Astrocyte of the spinal cord (primary cell): ENCODE measurements at regions not wholly inside any gene's neighbourhood (a gene's known extent, or its start where the extent isn't known, plus 50 kb on each side); places are given as distances from the start of the nearest gene placed in this dataset.

Experiments used
- DNase-seq: peaks from one replicate; pipeline ENCODE4 v3.0.0; 2011; ENCODE audit warnings: low read depth, low spot score
- H3K4me3 ChIP-seq: 2 replicates; pipeline ENCODE4 v1.5.1; 2011; ENCODE audit warnings: low read depth, mild to moderate bottlenecking, low read length, moderate library complexity
- in situ Hi-C: cut with HindIII; loops from 2 replicates; pipeline ENCODE4 v1.10.0; 2017; ENCODE audit warnings: low sequenced_read_pairs
- TF ChIP-seq, protein P1 (sequence below): IDR thresholded peaks from 2 replicates; pipeline ENCODE4 v1.5.1; 2012; ENCODE audit warnings: low read depth, mild to moderate bottlenecking, low read length, inconsistent platforms

DNA sequence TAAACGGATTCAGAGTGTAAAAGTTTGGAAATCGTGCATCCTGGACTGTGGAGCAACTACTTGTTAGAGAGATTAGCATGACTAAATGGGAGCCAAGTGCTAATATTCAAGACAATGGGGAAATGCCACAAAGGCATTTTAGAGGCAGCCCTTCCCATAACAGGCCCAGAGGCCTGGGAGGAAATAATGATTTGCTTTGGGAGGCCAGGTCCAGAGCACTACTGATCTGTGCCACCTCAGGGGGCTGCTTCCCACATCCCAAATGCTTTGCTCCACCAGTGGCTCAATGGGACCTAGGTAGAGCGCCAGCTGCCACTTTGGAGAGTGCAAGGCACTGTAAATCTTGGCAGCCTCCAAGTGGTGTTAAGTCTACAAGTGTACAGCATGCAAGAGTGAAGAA, 91.9 kb upstream of the HSF2 start:
- H3K4me3 ChIP-seq, result no peak overlapping the region
- TF ChIP-seq, protein P1, sequence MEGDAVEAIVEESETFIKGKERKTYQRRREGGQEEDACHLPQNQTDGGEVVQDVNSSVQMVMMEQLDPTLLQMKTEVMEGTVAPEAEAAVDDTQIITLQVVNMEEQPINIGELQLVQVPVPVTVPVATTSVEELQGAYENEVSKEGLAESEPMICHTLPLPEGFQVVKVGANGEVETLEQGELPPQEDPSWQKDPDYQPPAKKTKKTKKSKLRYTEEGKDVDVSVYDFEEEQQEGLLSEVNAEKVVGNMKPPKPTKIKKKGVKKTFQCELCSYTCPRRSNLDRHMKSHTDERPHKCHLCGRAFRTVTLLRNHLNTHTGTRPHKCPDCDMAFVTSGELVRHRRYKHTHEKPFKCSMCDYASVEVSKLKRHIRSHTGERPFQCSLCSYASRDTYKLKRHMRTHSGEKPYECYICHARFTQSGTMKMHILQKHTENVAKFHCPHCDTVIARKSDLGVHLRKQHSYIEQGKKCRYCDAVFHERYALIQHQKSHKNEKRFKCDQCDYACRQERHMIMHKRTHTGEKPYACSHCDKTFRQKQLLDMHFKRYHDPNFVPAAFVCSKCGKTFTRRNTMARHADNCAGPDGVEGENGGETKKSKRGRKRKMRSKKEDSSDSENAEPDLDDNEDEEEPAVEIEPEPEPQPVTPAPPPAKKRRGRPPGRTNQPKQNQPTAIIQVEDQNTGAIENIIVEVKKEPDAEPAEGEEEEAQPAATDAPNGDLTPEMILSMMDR, result no peak
- no peak for DNase-seq
- in situ Hi-C loops, result no loop called here

DNA sequence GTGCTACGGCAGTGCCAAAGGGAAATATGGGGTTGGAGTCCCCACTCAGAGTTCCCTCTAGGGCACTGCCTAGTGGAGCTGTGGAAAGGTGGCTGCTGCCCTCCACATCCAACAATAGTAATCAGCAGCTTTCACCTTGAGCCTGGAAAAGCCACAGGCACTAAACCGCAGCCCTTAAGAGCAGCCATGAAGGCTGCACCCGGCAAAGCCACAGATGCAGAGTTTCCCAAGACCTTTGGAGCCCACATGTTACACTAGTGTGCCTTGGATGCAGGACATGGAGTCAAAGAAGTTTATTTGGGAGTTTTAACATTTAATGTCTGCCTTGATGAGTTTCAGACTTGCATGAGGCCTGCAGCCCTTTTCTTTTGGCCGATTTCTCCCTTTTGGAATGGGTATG, 91.4 kb upstream of the HSF2 start:
- TF ChIP-seq, protein P1, result no peak
- in situ Hi-C loops, result no loop called here
- H3K4me3 ChIP-seq, result no peak overlapping the region
- no peak for DNase-seq

DNA sequence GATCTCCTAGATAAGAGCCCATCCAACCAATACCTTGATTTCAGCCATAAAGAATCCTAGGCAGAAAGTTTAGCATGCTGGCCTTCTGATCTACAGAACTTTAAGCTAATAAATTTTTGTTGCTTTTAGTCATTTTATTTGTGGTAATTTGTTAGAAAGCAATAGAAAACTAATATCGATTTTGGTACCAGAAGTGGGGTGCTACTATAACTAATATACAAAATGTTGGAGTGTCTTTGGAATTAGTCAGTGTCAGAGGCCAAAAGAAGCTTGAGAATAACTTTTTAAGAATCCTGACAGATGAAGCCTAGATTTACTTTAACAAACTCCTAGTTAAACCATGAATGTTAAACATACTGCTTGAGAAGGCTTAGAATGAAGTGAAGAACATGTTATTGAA, 83.6 kb upstream of the HSF2 start:
- no peak overlapping the region for H3K4me3 ChIP-seq
- in situ Hi-C loops, result no loop called here
- DNase-seq, result no peak
- TF ChIP-seq, protein P1, result no peak

DNA sequence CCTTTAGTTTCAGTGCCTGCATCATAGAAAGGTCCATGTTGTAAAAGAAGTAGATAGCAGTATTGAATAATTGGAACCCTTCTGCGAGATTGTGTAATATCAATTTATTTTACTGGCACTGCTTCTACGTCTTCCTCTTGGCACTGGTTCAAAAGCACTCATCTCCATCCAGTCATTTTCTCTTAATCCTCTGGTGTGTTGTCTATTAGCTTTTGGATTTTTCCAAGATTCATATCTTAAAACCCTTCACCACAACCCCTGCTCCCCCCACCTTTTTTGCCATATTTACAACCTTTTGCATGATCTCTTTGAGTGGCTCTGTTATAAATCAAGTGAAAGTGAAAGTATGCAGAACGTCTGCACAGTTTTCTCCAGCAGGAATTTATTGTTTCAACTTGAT, 76.6 kb upstream of the HSF2 start:
- peak overlapping the region; percentile 30 for H3K4me3 ChIP-seq
- peak; percentile 43 for DNase-seq
- TF ChIP-seq, protein P1, result no peak
- in situ Hi-C loops, result no loop called here

DNA sequence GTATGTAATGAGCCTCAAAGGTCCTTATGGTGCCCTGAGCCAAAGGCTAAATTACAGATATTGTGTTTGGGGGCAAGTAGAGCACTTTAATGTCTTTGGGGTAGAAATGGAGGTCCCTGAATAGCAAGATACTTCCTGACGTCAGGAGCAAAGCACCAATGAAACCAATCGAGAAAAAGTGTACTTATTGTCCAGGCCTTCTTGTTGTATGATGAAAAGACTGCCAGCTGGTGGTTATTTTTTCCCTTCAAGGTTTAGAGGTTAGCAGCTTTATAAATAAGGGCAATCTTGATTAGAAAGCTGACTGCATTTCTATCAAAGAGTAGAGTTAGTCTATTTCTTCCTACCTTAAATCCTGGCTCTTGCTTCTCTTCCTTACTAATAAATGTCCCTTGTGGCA, 76.1 kb upstream of the HSF2 start:
- TF ChIP-seq, protein P1, result no peak
- peak overlapping the region; percentile 30 for H3K4me3 ChIP-seq
- in situ Hi-C loops, result no loop called here
- no peak for DNase-seq

DNA sequence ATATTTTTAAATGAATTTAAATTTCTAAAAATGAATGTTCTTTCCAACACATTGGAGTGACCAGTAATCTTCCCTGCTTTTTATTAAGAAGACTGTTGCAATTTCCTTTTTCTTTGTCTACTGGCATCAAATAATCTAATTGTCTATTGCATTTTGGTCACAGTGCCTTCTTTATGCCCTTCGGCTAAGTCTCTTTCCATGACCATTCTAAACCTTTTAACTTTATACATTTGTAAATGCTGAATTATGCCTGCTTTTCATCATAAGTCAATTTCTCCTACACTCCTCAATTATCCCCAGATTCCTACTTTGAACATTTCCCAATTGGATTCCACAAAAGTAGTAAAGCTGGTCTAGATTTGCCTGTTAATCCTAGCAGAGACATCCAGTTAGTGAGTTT, 69.1 kb upstream of the HSF2 start:
- no peak for DNase-seq
- TF ChIP-seq, protein P1, result no peak
- in situ Hi-C loops, result no loop called here
- no peak overlapping the region for H3K4me3 ChIP-seq

DNA sequence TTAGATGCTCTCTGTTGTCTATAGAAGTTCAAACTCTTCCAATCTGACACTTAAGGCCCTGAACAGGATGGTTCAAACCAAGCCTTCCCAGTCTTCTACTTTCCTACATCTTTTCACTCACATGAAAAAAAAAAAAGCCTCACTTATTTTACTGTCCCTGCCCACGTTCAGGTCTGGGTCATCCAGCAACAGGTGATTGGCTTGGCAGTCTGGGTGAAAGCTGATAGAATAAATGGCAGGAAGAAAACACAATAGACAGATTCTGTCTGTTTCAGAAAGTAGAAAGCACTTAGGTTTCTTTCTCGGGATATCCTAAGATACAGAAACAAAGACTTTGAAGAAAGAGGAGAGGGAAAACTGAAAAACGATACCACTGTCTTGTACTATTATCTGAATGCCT, 61.8 kb upstream of the HSF2 start:
- DNase-seq, result no peak
- no peak overlapping the region for H3K4me3 ChIP-seq
- in situ Hi-C loops, result no loop called here
- TF ChIP-seq, protein P1, result no peak
